Endodermal cell (in vitro differentiated cells): ENCODE measurements at regions not wholly inside any gene's neighbourhood (a gene's known extent, or its start where the extent isn't known, plus 50 kb on each side); places are given as distances from the start of the nearest gene placed in this dataset.

Source experiments
- DNase-seq: peaks from one replicate; pipeline ENCODE4 v3.0.0-alpha.2; 2017
- H3K27ac ChIP-seq: 2 replicates; pipeline ENCODE4 v1.5.1; 2013; ENCODE audit warnings: mild to moderate bottlenecking, low read depth, low read length, moderate library complexity
- H3K27me3 ChIP-seq: 2 replicates; pipeline ENCODE4 v1.6.1; 2013; ENCODE audit warnings: mild to moderate bottlenecking, low read length, moderate library complexity; ENCODE audit not compliant: insufficient read depth, control insufficient read depth, poor library complexity, severe bottlenecking
- H3K36me3 ChIP-seq: 2 replicates; pipeline ENCODE4 v1.7.0; 2013; ENCODE audit warnings: mild to moderate bottlenecking, low read length, moderate library complexity; ENCODE audit not compliant: control insufficient read depth, insufficient read depth
- H3K4me1 ChIP-seq: one replicate; pipeline ENCODE4 v1.7.0; 2013; ENCODE audit warnings: low read length; ENCODE audit not compliant: control insufficient read depth, insufficient read depth
- H3K4me3 ChIP-seq: 2 replicates; pipeline ENCODE4 v1.5.1; 2013; ENCODE audit warnings: mild to moderate bottlenecking, low read length, moderate library complexity
- H3K9ac ChIP-seq: 2 replicates; pipeline ENCODE4 v1.6.1; 2013; ENCODE audit warnings: mild to moderate bottlenecking, low read length, moderate library complexity; ENCODE audit not compliant: poor library complexity, severe bottlenecking; ENCODE audit errors: extremely low read depth
- H3K9me3 ChIP-seq: 2 replicates; pipeline ENCODE4 v1.6.1; 2013; ENCODE audit warnings: mild to moderate bottlenecking, low read length, moderate library complexity; ENCODE audit not compliant: control insufficient read depth
- H3K27ac Mint-ChIP-seq: 2 replicates; pipeline ENCODE4 v1.8.0; 2020; ENCODE audit warnings: mixed read lengths
- H3K27me3 Mint-ChIP-seq: 2 replicates; pipeline ENCODE4 v1.8.0; 2021; ENCODE audit warnings: mild to moderate bottlenecking, mixed read lengths; ENCODE audit not compliant: insufficient read depth
- H3K36me3 Mint-ChIP-seq: 2 replicates; pipeline ENCODE4 v1.8.0; 2020; ENCODE audit warnings: low read depth, mixed read lengths
- H3K4me1 Mint-ChIP-seq: 2 replicates; pipeline ENCODE4 v1.8.0; 2020; ENCODE audit warnings: mixed read lengths
- H3K4me3 Mint-ChIP-seq: 2 replicates; pipeline ENCODE4 v1.8.0; 2020; ENCODE audit warnings: mild to moderate bottlenecking, moderate library complexity, mixed read lengths
- H3K9me3 Mint-ChIP-seq: 2 replicates; pipeline ENCODE4 v1.8.0; 2020; ENCODE audit warnings: mild to moderate bottlenecking, mixed read lengths
- CTCF ChIP-seq: fragments of 200-600 bp; sonication (generic); conservative IDR thresholded peaks from 2 replicates; pipeline ENCODE4 v1.5.0; 2021; ENCODE audit warnings: antibody characterized with exemption, mild to moderate bottlenecking
- WGBS, 2 experiments: methylation state at CpG; one replicate each; pipeline versions ENCODE4 v1.1.5 to v1.1.7; 2013; ENCODE audit warnings: missing lambda C conversion rate in 2 of 2, mixed read lengths in 1 of 2; ENCODE audit not compliant: insufficient coverage in 1 of 2, insufficient read length in 1 of 2; 5-methylcytosine and 5-hydroxymethylcytosine counted together

- TF ChIP-seq CTCF = no peak
- Histone ChIP-seq H3K9ac (no peak overlapping the region), H3K27me3 (no peaks in the 10 kb centered on the region), H3K9me3 (peaks cover 11% of the 10 kb centered on the region), H3K4me3 (no peak overlapping the region), H3K4me1 (no peaks in the 10 kb centered on the region), H3K36me3 (no peaks in the 10 kb centered on the region), H3K27ac (no peak overlapping the region)
- H3K36me3 Mint-ChIP-seq = no peaks in the 10 kb centered on the region
- WGBS, 2 experiments = 67 to 71% methylated on average over 3 to 4 of the region's 4 CpGs
- no peak overlapping the region for H3K27ac Mint-ChIP-seq
- no peaks in the 10 kb centered on the region for H3K4me1 Mint-ChIP-seq
- no peaks in the 10 kb centered on the region for H3K27me3 Mint-ChIP-seq
- DNase-seq = no peak
- H3K4me3 Mint-ChIP-seq = no peak overlapping the region
- peaks cover 17% of the 10 kb centered on the region for H3K9me3 Mint-ChIP-seq
Observed at GRCh38 chr4:83170952-83171399, 56.4 kb upstream of the PLAC8 start.
